Endothelial cell of umbilical vein (primary cell): ENCODE measurements at regions not wholly inside any gene's neighbourhood (a gene's known extent, or its start where the extent isn't known, plus 50 kb on each side); places are given as distances from the start of the nearest gene placed in this dataset.

Source experiments
- BruUV-seq: library from RNA; stranded (reverse); fragments of 400-500 nt; replicated peaks from 2 replicates; lab custom pipeline; 2021; lab: Mats Ljungman, UMichigan
- CTCF ChIA-PET: fragments of 300-600, 350-600 bp; sonication (Branson Sonifier 250); formaldehyde crosslinking; loops from one replicate; lab custom pipeline; 2021; ENCODE audit warnings: antibody characterized with exemption, inconsistent platforms; lab: Charles Lee
- POLR2A ChIA-PET: fragments of 300-600, 350-600 bp; sonication (Branson Sonifier 250); formaldehyde crosslinking; loops from one replicate; lab custom pipeline; 2021; ENCODE audit warnings: antibody characterized with exemption, inconsistent platforms; lab: Charles Lee
- DNase-seq: peaks from one replicate; pipeline ENCODE4 v3.0.0-alpha.2; 2011; ENCODE audit warnings: low read depth, low spot score
- FAIRE-seq: peaks from 2 replicates; lab custom pipeline; 2011; peaks lifted over from hg19 to GRCh38; lab: Jason Lieb, UNC
- H2AFZ ChIP-seq: 2 replicates; pipeline ENCODE4 v1.6.0; 2012; ENCODE audit warnings: low read depth, low read length, control low read depth, inconsistent platforms
- H3K27ac ChIP-seq: 2 replicates; pipeline ENCODE4 v1.5.1; 2011; ENCODE audit warnings: low read depth, mild to moderate bottlenecking, control low read depth, low read length, moderate library complexity; ENCODE audit not compliant: insufficient read depth
- H3K27me3 ChIP-seq, 2 experiments: 2 replicates each; pipeline versions ENCODE4 v1.6.0 to v1.6.1; 2011; ENCODE audit warnings: low read length in 2 of 2, mixed read lengths in 1 of 2; ENCODE audit not compliant: control insufficient read depth in 2 of 2, insufficient read depth in 2 of 2
- H3K36me3 ChIP-seq, 2 experiments: 2 replicates in 1 of 2; 3 replicates in 1 of 2; pipeline ENCODE4 v1.5.1; 2011; ENCODE audit warnings: low read length in 2 of 2, mild to moderate bottlenecking in 1 of 2, moderate library complexity in 1 of 2; ENCODE audit not compliant: control insufficient read depth in 2 of 2, insufficient read depth in 2 of 2; ENCODE audit errors: extremely low read depth in 1 of 2
- H3K4me1 ChIP-seq: 3 replicates; pipeline ENCODE4 v1.5.1; 2011; ENCODE audit warnings: mild to moderate bottlenecking, low read length; ENCODE audit not compliant: control insufficient read depth, insufficient read depth; ENCODE audit errors: extremely low read depth
- H3K4me2 ChIP-seq: 2 replicates; pipeline ENCODE4 v1.6.1; 2011; ENCODE audit warnings: low read length, control low read depth, mixed read lengths; ENCODE audit not compliant: insufficient read depth
- H3K4me3 ChIP-seq, 3 experiments: fragments of 200-600 bp in 1 of 3; sonication (generic), shearing (Covaris generic) in 1 of 3; replicated peaks in 1 of 3; 2 replicates each; pipeline ENCODE4 v1.5.1; 2011 to 2016; ENCODE audit warnings: control low read depth in 3 of 3, low read length in 3 of 3, mild to moderate bottlenecking in 2 of 3, inconsistent platforms in 1 of 3, low read depth in 1 of 3, moderate library complexity in 1 of 3; ENCODE audit not compliant: insufficient read depth in 1 of 3
- H3K79me2 ChIP-seq: 2 replicates; pipeline ENCODE4 v1.6.0; 2012; ENCODE audit warnings: low read length, inconsistent platforms; ENCODE audit not compliant: control insufficient read depth, insufficient read depth
- H3K9ac ChIP-seq: replicated peaks from 2 replicates; pipeline ENCODE3; 2011; ENCODE audit warnings: low read length, control low read depth; ENCODE audit not compliant: insufficient read depth; ENCODE audit errors: extremely low read depth
- H3K9me1 ChIP-seq: replicated peaks from 3 replicates; pipeline ENCODE4 v1.6.0; 2011; ENCODE audit warnings: mild to moderate bottlenecking, low read length; ENCODE audit not compliant: control insufficient read depth, insufficient read depth; ENCODE audit errors: extremely low read depth
- H3K9me3 ChIP-seq: replicated peaks from 2 replicates; pipeline ENCODE4 v1.5.1; 2012; ENCODE audit warnings: low read length, inconsistent platforms; ENCODE audit not compliant: control insufficient read depth, insufficient read depth
- H4K20me1 ChIP-seq: replicated peaks from 2 replicates; pipeline ENCODE3; 2011; ENCODE audit warnings: mild to moderate bottlenecking, low read length; ENCODE audit not compliant: control insufficient read depth, insufficient read depth; ENCODE audit errors: extremely low read depth
- CTCF ChIP-seq, 2 donors: IDR thresholded peaks; 1 replicate in 1 of 2; 2 replicates in 1 of 2; pipeline ENCODE4 v1.5.1; 2011; ENCODE audit warnings: low read length in 2 of 2, mild to moderate bottlenecking in 2 of 2, moderate library complexity in 2 of 2, control low read depth in 1 of 2, inconsistent platforms in 1 of 2, low read depth in 1 of 2; ENCODE audit not compliant: insufficient read depth in 1 of 2; ENCODE audit errors: extremely low read depth in 1 of 2
- EZH2 ChIP-seq: IDR thresholded peaks from 2 replicates; pipeline ENCODE4 v1.6.1; 2012; ENCODE audit warnings: borderline replicate concordance, low read depth, mild to moderate bottlenecking, moderate library complexity, low read length, inconsistent platforms; ENCODE audit not compliant: severe bottlenecking
- FOS ChIP-seq: IDR thresholded peaks from 2 replicates; pipeline ENCODE4 v1.6.1; 2011; ENCODE audit warnings: mild to moderate bottlenecking, low read length, moderate library complexity, borderline replicate concordance; ENCODE audit not compliant: insufficient read depth
- GATA2 ChIP-seq: IDR thresholded peaks from 2 replicates; pipeline ENCODE4 v1.7.0; 2011; ENCODE audit warnings: low read depth, mild to moderate bottlenecking, moderate library complexity, mixed read lengths, low read length; ENCODE audit not compliant: insufficient read length, insufficient read depth
- JUN ChIP-seq: IDR thresholded peaks from 2 replicates; pipeline ENCODE4 v1.6.1; 2011; ENCODE audit warnings: borderline replicate concordance, low read depth; ENCODE audit not compliant: insufficient read length, insufficient read depth
- MAX ChIP-seq: IDR thresholded peaks from 2 replicates; pipeline ENCODE4 v1.6.1; 2011; ENCODE audit not compliant: insufficient read depth, insufficient read length
- MYC ChIP-seq: IDR thresholded peaks from one replicate; pipeline ENCODE4 v1.6.1; 2011; ENCODE audit warnings: mild to moderate bottlenecking, low read depth, low read length
- POLR2A ChIP-seq: IDR thresholded peaks from 2 replicates; pipeline ENCODE4 v1.6.1; 2012; ENCODE audit warnings: low read depth, mild to moderate bottlenecking, control low read depth, low read length
- dilution Hi-C: fragments of 300-500 bp; cut with MboI; formaldehyde crosslinking; loops from one replicate; pipeline ENCODE4 v1.15.0; 2019; ENCODE audit warnings: low sequenced_read_pairs; ENCODE audit not compliant: extremely low pct_ligation_motif_present
- intact Hi-C: fragments of 100-400 bp; cut with micrococcal nuclease; formaldehyde crosslinking; loops from one replicate; pipeline ENCODE4 v1.10.0; 2022

GRCh38 chr2:19691892-19692291 is 209.9 kb downstream of the TTC32 start:
- dilution Hi-C loops (no loop called here), intact Hi-C loops (no loop called here)
- H3K4me2 ChIP-seq = no peak overlapping the region
- CTCF ChIA-PET = no interaction called here
- TF ChIP-seq POLR2A = no peak
- no peak for TF ChIP-seq JUN
- no peak for TF ChIP-seq FOS
- TF ChIP-seq EZH2 = no peak
- no peak for TF ChIP-seq MYC
- DNase-seq = no peak
- H3K27me3 ChIP-seq = peaks cover 0 to 1% of the 10 kb centered on the region in 2 experiments
- no peak overlapping the region for H3K4me3 ChIP-seq
- no peak overlapping the region for H3K27ac ChIP-seq
- no peaks in the 10 kb centered on the region for H3K9me3 ChIP-seq
- no peaks in the 10 kb centered on the region for H3K9me1 ChIP-seq
- FAIRE-seq = no peak
- H4K20me1 ChIP-seq = no peaks in the 10 kb centered on the region
- POLR2A ChIA-PET = no interaction called here
- no peaks in the 10 kb centered on the region for H3K79me2 ChIP-seq
- no TSS peak for BruUV-seq
- H3K9ac ChIP-seq = no peak overlapping the region
- H2AFZ ChIP-seq = no peak overlapping the region
- no peaks in the 10 kb centered on the region for H3K36me3 ChIP-seq
- H3K4me1 ChIP-seq = no peaks in the 10 kb centered on the region

GRCh38 chr2:19690429-19690828 is 211.4 kb downstream of the TTC32 start:
- CTCF ChIA-PET = no interaction called here
- Histone ChIP-seq H3K9me3 (no peaks in the 10 kb centered on the region), H3K4me1 (no peaks in the 10 kb centered on the region), H3K27me3 (no peaks in the 10 kb centered on the region), H3K27ac (no peak overlapping the region), H2AFZ (no peak overlapping the region), H3K9me1 (no peaks in the 10 kb centered on the region), H3K36me3 (no peaks in the 10 kb centered on the region), H3K79me2 (no peaks in the 10 kb centered on the region), H4K20me1 (no peaks in the 10 kb centered on the region), H3K4me2 (no peak overlapping the region), H3K4me3 (no peak overlapping the region), H3K9ac (no peak overlapping the region)
- DNase-seq = no peak
- no peak for FAIRE-seq
- POLR2A ChIA-PET = no interaction called here
- dilution Hi-C loops (no loop called here), intact Hi-C loops (no loop called here)
- TF ChIP-seq GATA2 = no peak
- no peak for TF ChIP-seq EZH2
- no peak for TF ChIP-seq FOS
- TF ChIP-seq MAX = no peak
- no peak for TF ChIP-seq POLR2A
- TF ChIP-seq CTCF (IDR thresholded peaks at IDR 0.05; ENCODE audit: extremely low read depth in 1 of 2, insufficient read depth in 1 of 2, low read depth in 1 of 2, low read length in 2 of 2) = no peak
- TF ChIP-seq MYC = no peak
- TF ChIP-seq JUN = no peak
- BruUV-seq = no TSS peak
